Stimulated activated naive B cell treated with anti-CD40 and anti-IgM and Interleukin-4, amounts not matched to agents 10 μg/mL and 1 μg/mL and 100 μg/mL, for 72 hours (primary cell): ENCODE measurements at regions not wholly inside any gene's neighbourhood (a gene's known extent, or its start where the extent isn't known, plus 50 kb on each side); places are given as distances from the start of the nearest gene placed in this dataset.

Experiments
- ATAC-seq, 2 donors: fragments of 150-1000 bp; cut with Tn5 transposase; replicated peaks; 2 replicates each; pipeline ENCODE4 v1.10.0; 2021; ENCODE audit warnings: moderate library complexity in 1 of 2
- DNase-seq: peaks from one replicate; pipeline ENCODE4 v3.0.0; 2021
- H3K27ac Mint-ChIP-seq: one replicate; pipeline ENCODE4 v1.8.0; 2022; ENCODE audit warnings: mild to moderate bottlenecking, mixed read lengths
- H3K27me3 Mint-ChIP-seq, 2 donors: one replicate each; pipeline ENCODE4 v1.8.0; 2022; ENCODE audit warnings: mixed read lengths in 2 of 2
- H3K36me3 Mint-ChIP-seq, 2 donors: one replicate each; pipeline ENCODE4 v1.8.0; 2022; ENCODE audit warnings: mixed read lengths in 2 of 2, mild to moderate bottlenecking in 1 of 2
- H3K4me1 Mint-ChIP-seq, 2 donors: one replicate each; pipeline ENCODE4 v1.8.0; 2022; ENCODE audit warnings: mixed read lengths in 2 of 2, mild to moderate bottlenecking in 1 of 2
- H3K4me3 Mint-ChIP-seq, 2 donors: one replicate each; pipeline ENCODE4 v1.8.0; 2022; ENCODE audit warnings: mild to moderate bottlenecking in 2 of 2, mixed read lengths in 2 of 2, moderate library complexity in 1 of 2
- H3K9me3 Mint-ChIP-seq, 2 donors: one replicate each; pipeline ENCODE4 v1.8.0; 2022; ENCODE audit warnings: mixed read lengths in 2 of 2, mild to moderate bottlenecking in 1 of 2

- H3K36me3 Mint-ChIP-seq, result no peaks in the 10 kb centered on the region
- H3K27me3 Mint-ChIP-seq, result no peaks in the 10 kb centered on the region
- no peaks in the 10 kb centered on the region for H3K4me1 Mint-ChIP-seq
- DNase-seq (no peak), ATAC-seq (no peak)
- H3K9me3 Mint-ChIP-seq, result peaks cover 7 to 12% of the 10 kb centered on the region in 2 donors
- no peak overlapping the region for H3K27ac Mint-ChIP-seq
- H3K4me3 Mint-ChIP-seq, result no peak overlapping the region
Observed at GRCh38 chr5:26236936-26237335, 801.5 kb downstream of the CDH9 start.

GRCh38 chr5:26232706-26233105 is 805.7 kb downstream of the CDH9 start:
- no peak for ATAC-seq

GRCh38 chr5:26231316-26231715 is 807.1 kb downstream of the CDH9 start:
- no peaks in the 10 kb centered on the region for H3K4me1 Mint-ChIP-seq
- no peaks in the 10 kb centered on the region for H3K36me3 Mint-ChIP-seq
- H3K27ac Mint-ChIP-seq, result no peak overlapping the region
- DNase-seq, result no peak
- H3K27me3 Mint-ChIP-seq, result no peaks in the 10 kb centered on the region
- no peak overlapping the region for H3K4me3 Mint-ChIP-seq
- H3K9me3 Mint-ChIP-seq, result peaks cover 18 to 34% of the 10 kb centered on the region in 2 donors
- ATAC-seq, result no peak

More at GRCh38 chr5:26232706-26233105, 805.7 kb downstream of the CDH9 start:
- Mint-ChIP-seq H3K9me3 (peaks cover 15 to 24% of the 10 kb centered on the region in 2 donors), H3K4me1 (no peaks in the 10 kb centered on the region), H3K4me3 (no peak overlapping the region), H3K27me3 (no peaks in the 10 kb centered on the region), H3K36me3 (no peaks in the 10 kb centered on the region), H3K27ac (no peak overlapping the region)
- no peak for DNase-seq

- DNase-seq (no peak), ATAC-seq (no peak)
- H3K4me1 Mint-ChIP-seq, result no peaks in the 10 kb centered on the region
- no peaks in the 10 kb centered on the region for H3K36me3 Mint-ChIP-seq
- no peak overlapping the region for H3K4me3 Mint-ChIP-seq
- H3K27me3 Mint-ChIP-seq, result no peaks in the 10 kb centered on the region
- peaks cover 24 to 43% of the 10 kb centered on the region in 2 donors for H3K9me3 Mint-ChIP-seq
- H3K27ac Mint-ChIP-seq, result no peak overlapping the region
Observed at GRCh38 chr5:26229848-26230247, 808.5 kb downstream of the CDH9 start.

- peaks cover 31 to 47% of the 10 kb centered on the region in 2 donors for H3K9me3 Mint-ChIP-seq
- H3K27me3 Mint-ChIP-seq, result no peaks in the 10 kb centered on the region
- ATAC-seq (no peak), DNase-seq (no peak)
- H3K4me1 Mint-ChIP-seq, result no peaks in the 10 kb centered on the region
- no peak overlapping the region for H3K27ac Mint-ChIP-seq
- no peak overlapping the region for H3K4me3 Mint-ChIP-seq
- no peaks in the 10 kb centered on the region for H3K36me3 Mint-ChIP-seq
Observed at GRCh38 chr5:26227245-26227644, 811.1 kb downstream of the CDH9 start.

GRCh38 chr5:26205121-26205520 is 833.3 kb downstream of the CDH9 start:
- no peak overlapping the region for H3K27ac Mint-ChIP-seq
- H3K27me3 Mint-ChIP-seq, result no peaks in the 10 kb centered on the region
- H3K9me3 Mint-ChIP-seq, result peaks cover 4 to 5% of the 10 kb centered on the region in 2 donors
- no peaks in the 10 kb centered on the region for H3K4me1 Mint-ChIP-seq
- DNase-seq (no peak), ATAC-seq (no peak)
- no peak overlapping the region for H3K4me3 Mint-ChIP-seq
- no peaks in the 10 kb centered on the region for H3K36me3 Mint-ChIP-seq

- Mint-ChIP-seq H3K27me3 (no peaks in the 10 kb centered on the region), H3K36me3 (no peaks in the 10 kb centered on the region), H3K27ac (no peak overlapping the region), H3K9me3 (peaks cover 0 to 5% of the 10 kb centered on the region in 2 donors), H3K4me3 (no peak overlapping the region), H3K4me1 (no peaks in the 10 kb centered on the region)
- no peak for ATAC-seq
- no peak for DNase-seq
Observed at GRCh38 chr5:26193626-26194025, 844.8 kb downstream of the CDH9 start.

GRCh38 chr5:26192486-26192885 is 845.9 kb downstream of the CDH9 start:
- H3K27me3 Mint-ChIP-seq, result no peaks in the 10 kb centered on the region
- DNase-seq (no peak), ATAC-seq (no peak)
- no peaks in the 10 kb centered on the region for H3K36me3 Mint-ChIP-seq
- no peaks in the 10 kb centered on the region for H3K4me1 Mint-ChIP-seq
- no peak overlapping the region for H3K27ac Mint-ChIP-seq
- peaks cover 0 to 5% of the 10 kb centered on the region in 2 donors for H3K9me3 Mint-ChIP-seq
- H3K4me3 Mint-ChIP-seq, result no peak overlapping the region

- DNase-seq (no peak), ATAC-seq (no peak)
- Mint-ChIP-seq H3K27ac (no peak overlapping the region), H3K9me3 (peaks cover 7 to 8% of the 10 kb centered on the region in 2 donors), H3K4me3 (no peak overlapping the region), H3K27me3 (no peaks in the 10 kb centered on the region), H3K36me3 (no peaks in the 10 kb centered on the region), H3K4me1 (no peaks in the 10 kb centered on the region)
Observed at GRCh38 chr5:26181582-26181981, 856.8 kb downstream of the CDH9 start.

GRCh38 chr5:26148569-26149107 is 889.7 kb downstream of the CDH9 start:
- Mint-ChIP-seq H3K27me3 (no peaks in the 10 kb centered on the region), H3K27ac (no peak overlapping the region), H3K4me3 (no peak overlapping the region), H3K4me1 (no peaks in the 10 kb centered on the region), H3K9me3 (peaks cover 14 to 15% of the 10 kb centered on the region in 2 donors), H3K36me3 (no peaks in the 10 kb centered on the region)
- DNase-seq, result no peak
- ATAC-seq, result no peak

- Mint-ChIP-seq H3K4me3 (no peak overlapping the region), H3K27ac (no peak overlapping the region), H3K4me1 (no peaks in the 10 kb centered on the region), H3K9me3 (no peaks in the 10 kb centered on the region), H3K36me3 (no peaks in the 10 kb centered on the region), H3K27me3 (no peaks in the 10 kb centered on the region)
- DNase-seq (no peak), ATAC-seq (no peak)
Observed at GRCh38 chr5:26143259-26143658, 895.1 kb downstream of the CDH9 start.

- ATAC-seq (no peak), DNase-seq (no peak)
- no peak overlapping the region for H3K4me3 Mint-ChIP-seq
- peaks cover 3 to 4% of the 10 kb centered on the region in 2 donors for H3K9me3 Mint-ChIP-seq
- H3K4me1 Mint-ChIP-seq, result no peaks in the 10 kb centered on the region
- H3K27ac Mint-ChIP-seq, result no peak overlapping the region
- no peaks in the 10 kb centered on the region for H3K36me3 Mint-ChIP-seq
- no peaks in the 10 kb centered on the region for H3K27me3 Mint-ChIP-seq
Observed at GRCh38 chr5:26121338-26121737, 917.0 kb downstream of the CDH9 start.

- DNase-seq (no peak), ATAC-seq (no peak)
- Mint-ChIP-seq H3K27ac (no peak overlapping the region), H3K4me3 (no peak overlapping the region), H3K4me1 (no peaks in the 10 kb centered on the region), H3K27me3 (no peaks in the 10 kb centered on the region), H3K36me3 (no peaks in the 10 kb centered on the region), H3K9me3 (peaks cover 3 to 4% of the 10 kb centered on the region in 2 donors)
Observed at GRCh38 chr5:26104175-26104574, 934.2 kb downstream of the CDH9 start.

GRCh38 chr5:26060212-26060611 is 978.2 kb downstream of the CDH9 start:
- H3K36me3 Mint-ChIP-seq, result no peaks in the 10 kb centered on the region
- no peaks in the 10 kb centered on the region for H3K4me1 Mint-ChIP-seq
- H3K4me3 Mint-ChIP-seq, result no peak overlapping the region
- ATAC-seq (no peak), DNase-seq (no peak)
- H3K9me3 Mint-ChIP-seq, result peaks cover 0 to 7% of the 10 kb centered on the region in 2 donors
- no peak overlapping the region for H3K27ac Mint-ChIP-seq
- H3K27me3 Mint-ChIP-seq, result no peaks in the 10 kb centered on the region

GRCh38 chr5:26054594-26054993 is 983.8 kb downstream of the CDH9 start:
- Mint-ChIP-seq H3K36me3 (no peaks in the 10 kb centered on the region), H3K4me1 (no peaks in the 10 kb centered on the region), H3K4me3 (no peak overlapping the region), H3K27ac (no peak overlapping the region), H3K9me3 (peaks cover 0 to 9% of the 10 kb centered on the region in 2 donors), H3K27me3 (no peaks in the 10 kb centered on the region)
- no peak for DNase-seq
- ATAC-seq, result no peak

- Mint-ChIP-seq H3K9me3 (peaks cover 0 to 1% of the 10 kb centered on the region in 2 donors), H3K27me3 (no peaks in the 10 kb centered on the region), H3K27ac (no peak overlapping the region), H3K4me1 (no peaks in the 10 kb centered on the region), H3K4me3 (no peak overlapping the region), H3K36me3 (no peaks in the 10 kb centered on the region)
- DNase-seq (no peak), ATAC-seq (no peak)
Observed at GRCh38 chr5:26034813-26035212, 1003.6 kb downstream of the CDH9 start.
